Activated CD8-positive, alpha-beta T cell treated with anti-CD3 and anti-CD28 coated beads for 36 hours (primary cell): ENCODE measurements at regions not wholly inside any gene's neighbourhood (a gene's known extent, or its start where the extent isn't known, plus 50 kb on each side); places are given as distances from the start of the nearest gene placed in this dataset.

Experiments
- ATAC-seq: fragments of 200-7000 bp; cut with Tn5 transposase; one replicate; pipeline ENCODE4 v1.10.0; 2021; ENCODE audit warnings: mild to moderate bottlenecking, moderate library complexity
- CTCF ChIA-PET: fragments of 350-600 bp; sonication (Branson Sonifier 250); formaldehyde crosslinking; loops from one replicate; lab custom pipeline; 2021; ENCODE audit warnings: antibody characterized with exemption; lab: Charles Lee
- POLR2A ChIA-PET: fragments of 350-600 bp; sonication (Branson Sonifier 250); formaldehyde crosslinking; loops from one replicate; lab custom pipeline; 2021; ENCODE audit warnings: antibody characterized with exemption; lab: Charles Lee
- DNase-seq: peaks from one replicate; pipeline ENCODE4 v3.0.0-alpha.2; 2020
- H3K27ac Mint-ChIP-seq: one replicate; pipeline ENCODE4 v1.8.0; 2021; ENCODE audit warnings: mild to moderate bottlenecking, mixed read lengths
- H3K27me3 Mint-ChIP-seq: one replicate; pipeline ENCODE4 v1.8.0; 2021; ENCODE audit warnings: mixed read lengths
- H3K36me3 Mint-ChIP-seq: one replicate; pipeline ENCODE4 v1.8.0; 2021; ENCODE audit warnings: low read depth, mixed read lengths
- H3K4me1 Mint-ChIP-seq: one replicate; pipeline ENCODE4 v1.8.0; 2021; ENCODE audit warnings: low read depth, mixed read lengths
- H3K4me3 Mint-ChIP-seq: one replicate; pipeline ENCODE4 v1.8.0; 2021; ENCODE audit warnings: mild to moderate bottlenecking, moderate library complexity, mixed read lengths
- H3K9me3 Mint-ChIP-seq: one replicate; pipeline ENCODE4 v1.8.0; 2021; ENCODE audit warnings: mixed read lengths
- intact Hi-C: fragments of 100-400 bp; cut with micrococcal nuclease; formaldehyde crosslinking; loops from one replicate; pipeline ENCODE4 v1.10.0; 2022
- TF ChIP-seq, protein P1 (sequence below): fragments of 200-600 bp; IDR thresholded peaks from one replicate; pipeline ENCODE4 v1.8.0; 2022; ENCODE audit warnings: antibody characterized with exemption, mild to moderate bottlenecking

DNA sequence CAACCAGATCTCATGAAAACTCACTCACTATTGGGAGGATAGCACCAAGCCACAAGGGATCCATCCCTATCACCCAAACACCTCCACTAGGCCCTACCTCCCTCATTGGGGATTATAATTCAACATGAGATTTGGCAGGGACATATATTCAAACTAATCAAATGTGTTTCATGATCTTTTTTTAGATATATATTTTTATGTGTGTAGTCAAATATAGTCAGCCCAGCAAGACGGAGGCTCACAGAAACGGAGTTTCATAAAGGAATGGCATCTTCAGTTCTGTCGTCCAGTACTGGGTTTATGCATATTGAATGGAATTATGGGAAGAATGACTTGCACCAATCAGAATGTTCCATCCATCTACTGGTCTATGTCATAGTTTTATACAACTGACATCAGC is 343.3 kb upstream of the KAZN start:
- no peaks in the 10 kb centered on the region for H3K4me1 Mint-ChIP-seq
- TF ChIP-seq, protein P1, sequence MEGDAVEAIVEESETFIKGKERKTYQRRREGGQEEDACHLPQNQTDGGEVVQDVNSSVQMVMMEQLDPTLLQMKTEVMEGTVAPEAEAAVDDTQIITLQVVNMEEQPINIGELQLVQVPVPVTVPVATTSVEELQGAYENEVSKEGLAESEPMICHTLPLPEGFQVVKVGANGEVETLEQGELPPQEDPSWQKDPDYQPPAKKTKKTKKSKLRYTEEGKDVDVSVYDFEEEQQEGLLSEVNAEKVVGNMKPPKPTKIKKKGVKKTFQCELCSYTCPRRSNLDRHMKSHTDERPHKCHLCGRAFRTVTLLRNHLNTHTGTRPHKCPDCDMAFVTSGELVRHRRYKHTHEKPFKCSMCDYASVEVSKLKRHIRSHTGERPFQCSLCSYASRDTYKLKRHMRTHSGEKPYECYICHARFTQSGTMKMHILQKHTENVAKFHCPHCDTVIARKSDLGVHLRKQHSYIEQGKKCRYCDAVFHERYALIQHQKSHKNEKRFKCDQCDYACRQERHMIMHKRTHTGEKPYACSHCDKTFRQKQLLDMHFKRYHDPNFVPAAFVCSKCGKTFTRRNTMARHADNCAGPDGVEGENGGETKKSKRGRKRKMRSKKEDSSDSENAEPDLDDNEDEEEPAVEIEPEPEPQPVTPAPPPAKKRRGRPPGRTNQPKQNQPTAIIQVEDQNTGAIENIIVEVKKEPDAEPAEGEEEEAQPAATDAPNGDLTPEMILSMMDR: no peak
- ATAC-seq (no peak), DNase-seq (no peak)
- ChIA-PET POLR2A (no interaction called here), CTCF (no interaction called here)
- peaks cover 2% of the 10 kb centered on the region for H3K27me3 Mint-ChIP-seq
- intact Hi-C loops: no loop called here
- H3K4me3 Mint-ChIP-seq: no peak overlapping the region
- H3K9me3 Mint-ChIP-seq: no peaks in the 10 kb centered on the region
- H3K36me3 Mint-ChIP-seq: no peaks in the 10 kb centered on the region
- no peak overlapping the region for H3K27ac Mint-ChIP-seq

DNA sequence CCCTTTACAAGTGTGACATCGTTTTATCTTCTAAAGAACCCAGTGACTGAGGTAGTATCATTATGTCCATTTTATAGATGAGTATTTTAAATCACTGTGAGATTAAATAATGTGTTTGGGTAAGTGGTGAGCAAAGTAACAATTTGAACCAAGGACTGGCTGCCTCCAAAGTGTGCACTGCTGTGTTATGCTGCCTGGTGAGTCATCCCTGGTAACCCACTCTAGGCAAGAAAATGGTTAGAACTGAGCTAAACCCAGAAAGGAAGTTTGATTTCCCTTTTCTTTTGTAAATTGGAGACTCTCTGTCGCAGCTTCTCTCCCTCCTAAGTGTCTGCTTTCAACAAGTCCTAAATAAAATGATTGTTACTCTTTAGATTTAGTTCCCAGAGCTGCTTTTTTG is 342.8 kb upstream of the KAZN start:
- TF ChIP-seq, protein P1: no peak
- H3K27me3 Mint-ChIP-seq: peaks cover 2% of the 10 kb centered on the region
- intact Hi-C loops: no loop called here
- H3K4me1 Mint-ChIP-seq: no peaks in the 10 kb centered on the region
- ChIA-PET CTCF (no interaction called here), POLR2A (no interaction called here)
- no peaks in the 10 kb centered on the region for H3K9me3 Mint-ChIP-seq
- H3K27ac Mint-ChIP-seq: no peak overlapping the region
- no peak overlapping the region for H3K4me3 Mint-ChIP-seq
- H3K36me3 Mint-ChIP-seq: no peaks in the 10 kb centered on the region
- DNase-seq (no peak), ATAC-seq (no peak)

DNA sequence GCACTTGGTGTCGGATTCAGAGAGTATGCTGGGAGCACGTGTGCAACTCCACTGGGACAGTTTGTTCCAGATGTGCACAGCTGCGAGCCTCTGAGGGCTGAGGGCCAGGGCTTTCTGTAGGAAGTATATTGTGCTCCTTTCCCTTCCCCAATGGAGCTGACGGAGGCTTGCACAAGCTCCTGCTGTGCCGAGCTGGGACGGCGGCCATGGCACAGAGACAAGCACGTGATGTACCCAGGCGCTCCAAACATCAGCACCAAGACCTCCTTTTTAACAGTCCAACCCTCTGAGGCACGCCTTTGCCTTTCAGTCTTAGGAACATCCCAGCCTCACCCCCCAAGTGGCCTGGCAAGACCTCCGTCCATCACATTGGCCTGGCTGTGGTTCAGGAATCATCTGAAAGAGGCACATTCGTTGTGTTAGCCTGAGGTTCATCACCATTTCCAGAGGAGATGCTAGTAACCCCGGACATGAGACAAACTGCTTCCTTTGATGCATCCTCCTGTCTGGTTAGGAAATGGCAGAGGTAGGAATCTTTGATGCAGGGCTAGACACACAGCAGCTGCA is 339.2 kb upstream of the KAZN start:
- H3K4me3 Mint-ChIP-seq: no peak overlapping the region
- DNase-seq (no peak), ATAC-seq (no peak)
- H3K27me3 Mint-ChIP-seq: peaks cover 12% of the 10 kb centered on the region
- TF ChIP-seq, protein P1: no peak
- ChIA-PET POLR2A (no interaction called here), CTCF (no interaction called here)
- intact Hi-C loops: no loop called here
- H3K36me3 Mint-ChIP-seq: no peaks in the 10 kb centered on the region
- no peaks in the 10 kb centered on the region for H3K4me1 Mint-ChIP-seq
- H3K27ac Mint-ChIP-seq: no peak overlapping the region
- H3K9me3 Mint-ChIP-seq: no peaks in the 10 kb centered on the region

DNA sequence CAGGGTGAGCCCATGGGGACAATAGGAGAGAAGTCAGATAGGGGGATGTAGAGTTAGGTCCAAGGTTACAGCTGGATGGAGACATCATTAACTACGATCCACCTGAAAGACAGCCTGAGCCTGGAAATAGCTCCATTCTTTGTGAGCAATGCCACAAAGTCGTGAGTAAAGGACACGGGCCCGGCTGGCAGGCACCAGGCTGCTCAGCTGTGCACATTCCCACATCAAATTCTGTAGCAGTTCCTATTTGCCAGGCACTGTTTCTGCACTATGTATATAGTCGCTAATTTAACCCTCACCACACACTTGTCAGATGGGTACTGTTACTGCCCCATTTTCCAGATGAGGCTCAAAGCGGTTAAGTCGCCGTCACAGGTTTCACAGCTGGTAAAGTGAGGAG is 338.0 kb upstream of the KAZN start:
- Mint-ChIP-seq H3K9me3 (no peaks in the 10 kb centered on the region), H3K27ac (no peak overlapping the region), H3K36me3 (no peaks in the 10 kb centered on the region), H3K27me3 (peaks cover 12% of the 10 kb centered on the region), H3K4me1 (no peaks in the 10 kb centered on the region), H3K4me3 (no peak overlapping the region)
- POLR2A ChIA-PET: no interaction called here
- DNase-seq (no peak), ATAC-seq (no peak)
- CTCF ChIA-PET: no interaction called here
- intact Hi-C loops: no loop called here
- TF ChIP-seq, protein P1: no peak

DNA sequence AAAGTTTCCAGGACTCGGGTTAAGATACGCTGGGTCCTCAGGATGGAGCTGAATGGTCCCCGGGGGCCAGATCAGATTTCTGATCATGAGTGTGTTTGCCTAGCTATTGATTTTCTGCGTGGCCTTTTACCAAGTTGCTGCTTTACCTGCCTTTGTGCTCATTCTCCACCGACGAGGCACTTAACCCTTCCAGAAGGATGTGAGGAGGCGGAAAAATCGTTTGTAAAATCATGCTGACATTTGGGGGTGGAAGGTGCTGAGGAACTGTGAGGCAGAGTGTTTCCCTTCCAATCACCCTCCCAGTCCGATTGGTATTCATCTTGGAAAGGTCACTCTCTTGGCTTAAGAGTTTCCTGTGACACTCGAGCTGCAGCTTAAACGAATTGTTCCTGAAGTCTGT is 337.1 kb upstream of the KAZN start:
- Mint-ChIP-seq H3K4me1 (no peaks in the 10 kb centered on the region), H3K36me3 (no peaks in the 10 kb centered on the region), H3K27me3 (peaks cover 14% of the 10 kb centered on the region), H3K27ac (no peak overlapping the region), H3K4me3 (no peak overlapping the region), H3K9me3 (no peaks in the 10 kb centered on the region)
- TF ChIP-seq, protein P1: no peak
- POLR2A ChIA-PET: no interaction called here
- DNase-seq: no peak
- ATAC-seq: no peak
- intact Hi-C loops: no loop called here
- CTCF ChIA-PET: no interaction called here
